ENCODE measurements at regions not wholly inside any gene's neighbourhood (a gene's known extent, or its start where the extent isn't known, plus 50 kb on each side); places are given as distances from the start of the nearest gene placed in this dataset.

DNA sequence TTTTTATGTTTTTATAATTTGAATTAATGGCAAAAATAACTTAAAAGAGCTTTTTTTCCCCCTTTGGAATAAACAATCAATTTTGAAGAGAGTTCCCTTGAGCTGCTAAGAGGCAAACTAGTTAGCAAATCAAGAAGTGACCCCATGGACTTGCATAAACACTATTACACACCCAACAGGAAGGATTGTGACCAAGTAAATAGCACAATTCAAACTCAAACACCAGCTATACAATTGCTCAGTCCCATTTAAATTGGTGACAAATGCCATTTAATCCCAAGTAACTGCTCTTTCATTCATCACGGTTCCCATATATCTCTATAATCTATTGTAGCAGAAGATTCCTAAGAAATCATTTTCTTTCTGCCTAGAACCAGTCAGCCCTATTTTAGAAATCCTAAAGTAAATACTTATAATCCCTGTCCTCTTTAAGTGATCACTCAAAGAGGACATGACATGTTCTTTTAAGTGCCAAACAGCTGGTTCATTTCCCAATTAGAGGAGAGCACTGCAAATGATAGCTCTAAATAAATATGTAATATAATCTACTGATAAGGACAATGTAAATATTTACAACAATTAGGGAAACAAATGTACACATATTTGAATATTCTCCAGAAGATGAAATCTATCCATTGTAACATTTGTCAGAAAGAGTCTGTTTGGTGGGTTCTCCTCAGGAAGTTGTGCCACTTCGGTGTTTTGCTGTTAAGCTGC, 137.8 kb upstream of the ADAMTS9 start:
- Mint-ChIP-seq H3K27ac (ENCODE audit: unreplicated experiment) (no peak overlapping the region), H3K4me1 (ENCODE audit: low read depth, unreplicated experiment) (peaks cover 24% of the 10 kb centered on the region), H3K27me3 (ENCODE audit: insufficient read depth, unreplicated experiment) (no peaks in the 10 kb centered on the region), H3K4me3 (ENCODE audit: unreplicated experiment) (no peak overlapping the region), H3K9me3 (ENCODE audit: unreplicated experiment) (no peaks in the 10 kb centered on the region), H3K36me3 (ENCODE audit: insufficient read depth, unreplicated experiment) (no peaks in the 10 kb centered on the region)
- intact Hi-C loops (cut with micrococcal nuclease; ENCODE audit: unreplicated experiment), result no loop called here
- no TSS peak for BruUV-seq (replicated peaks)
- no peak for DNase-seq
- Histone ChIP-seq H3K4me3 (ENCODE audit: low read depth, low read length) (no peak overlapping the region), H3K9me3 (no peaks in the 10 kb centered on the region), H3K4me1 (peaks cover 24% of the 10 kb centered on the region), H3K36me3 (ENCODE audit: control insufficient read depth, insufficient read depth, low read length) (no peaks in the 10 kb centered on the region), H3K27me3 (replicated peaks; ENCODE audit: control insufficient read depth, insufficient read depth, low read length) (no peaks in the 10 kb centered on the region)
- POLR2A ChIA-PET, result no interaction called here
- TF ChIP-seq, protein P1, sequence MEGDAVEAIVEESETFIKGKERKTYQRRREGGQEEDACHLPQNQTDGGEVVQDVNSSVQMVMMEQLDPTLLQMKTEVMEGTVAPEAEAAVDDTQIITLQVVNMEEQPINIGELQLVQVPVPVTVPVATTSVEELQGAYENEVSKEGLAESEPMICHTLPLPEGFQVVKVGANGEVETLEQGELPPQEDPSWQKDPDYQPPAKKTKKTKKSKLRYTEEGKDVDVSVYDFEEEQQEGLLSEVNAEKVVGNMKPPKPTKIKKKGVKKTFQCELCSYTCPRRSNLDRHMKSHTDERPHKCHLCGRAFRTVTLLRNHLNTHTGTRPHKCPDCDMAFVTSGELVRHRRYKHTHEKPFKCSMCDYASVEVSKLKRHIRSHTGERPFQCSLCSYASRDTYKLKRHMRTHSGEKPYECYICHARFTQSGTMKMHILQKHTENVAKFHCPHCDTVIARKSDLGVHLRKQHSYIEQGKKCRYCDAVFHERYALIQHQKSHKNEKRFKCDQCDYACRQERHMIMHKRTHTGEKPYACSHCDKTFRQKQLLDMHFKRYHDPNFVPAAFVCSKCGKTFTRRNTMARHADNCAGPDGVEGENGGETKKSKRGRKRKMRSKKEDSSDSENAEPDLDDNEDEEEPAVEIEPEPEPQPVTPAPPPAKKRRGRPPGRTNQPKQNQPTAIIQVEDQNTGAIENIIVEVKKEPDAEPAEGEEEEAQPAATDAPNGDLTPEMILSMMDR (IDR thresholded peaks at IDR 0.05; ENCODE audit: insufficient read depth in 1 of 2, low read depth in 1 of 2, low read length in 1 of 2, severe bottlenecking in 1 of 2, unreplicated experiment in 1 of 2), result no peak
- CTCF ChIA-PET, result no interaction called here

DNA sequence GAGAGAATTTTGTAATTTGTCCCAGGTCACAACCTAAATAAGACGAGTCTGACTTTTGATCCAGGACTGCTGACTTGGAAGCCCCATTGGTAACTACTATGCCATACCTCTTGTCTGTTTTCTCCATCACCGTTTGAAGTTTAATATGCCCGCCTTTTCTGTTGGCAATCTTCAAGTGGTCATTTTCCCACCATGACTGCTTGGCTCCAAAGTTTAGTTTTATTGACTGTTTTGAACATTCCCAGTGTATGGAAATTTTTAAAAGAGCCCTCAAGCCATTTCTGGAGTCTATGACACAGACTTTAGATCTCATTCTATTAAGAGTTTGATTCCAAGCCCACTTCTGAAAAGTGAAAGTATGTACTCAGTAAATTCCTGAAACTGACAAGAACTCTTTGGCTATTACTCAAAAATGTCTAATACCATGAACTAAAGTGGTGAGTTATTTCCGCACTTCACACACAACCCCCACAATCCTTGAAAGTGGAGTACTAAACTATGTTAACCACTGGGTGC, 136.7 kb upstream of the ADAMTS9 start:
- H3K27ac Mint-ChIP-seq (ENCODE audit: unreplicated experiment), result no peak overlapping the region
- H3K27me3 Mint-ChIP-seq (ENCODE audit: insufficient read depth, unreplicated experiment), result no peaks in the 10 kb centered on the region
- TF ChIP-seq, protein P1 (IDR thresholded peaks at IDR 0.05; ENCODE audit: insufficient read depth in 1 of 2, low read depth in 1 of 2, low read length in 1 of 2, severe bottlenecking in 1 of 2, unreplicated experiment in 1 of 2), result no peak
- H3K4me1 Mint-ChIP-seq (ENCODE audit: low read depth, unreplicated experiment), result peaks cover 24% of the 10 kb centered on the region
- DNase-seq, result no peak
- H3K36me3 Mint-ChIP-seq (ENCODE audit: insufficient read depth, unreplicated experiment), result no peaks in the 10 kb centered on the region
- H3K4me3 Mint-ChIP-seq (ENCODE audit: unreplicated experiment), result no peak overlapping the region
- POLR2A ChIA-PET, result no interaction called here
- no peaks in the 10 kb centered on the region for H3K36me3 ChIP-seq (ENCODE audit: control insufficient read depth, insufficient read depth, low read length)
- H3K4me3 ChIP-seq (ENCODE audit: low read depth, low read length), result no peak overlapping the region
- no peaks in the 10 kb centered on the region for H3K9me3 ChIP-seq
- intact Hi-C loops (cut with micrococcal nuclease; ENCODE audit: unreplicated experiment), result no loop called here
- H3K9me3 Mint-ChIP-seq (ENCODE audit: unreplicated experiment), result no peaks in the 10 kb centered on the region
- H3K27me3 ChIP-seq (replicated peaks; ENCODE audit: control insufficient read depth, insufficient read depth, low read length), result no peaks in the 10 kb centered on the region
- CTCF ChIA-PET, result no interaction called here
- peaks cover 24% of the 10 kb centered on the region for H3K4me1 ChIP-seq
- BruUV-seq (replicated peaks), result no TSS peak

DNA sequence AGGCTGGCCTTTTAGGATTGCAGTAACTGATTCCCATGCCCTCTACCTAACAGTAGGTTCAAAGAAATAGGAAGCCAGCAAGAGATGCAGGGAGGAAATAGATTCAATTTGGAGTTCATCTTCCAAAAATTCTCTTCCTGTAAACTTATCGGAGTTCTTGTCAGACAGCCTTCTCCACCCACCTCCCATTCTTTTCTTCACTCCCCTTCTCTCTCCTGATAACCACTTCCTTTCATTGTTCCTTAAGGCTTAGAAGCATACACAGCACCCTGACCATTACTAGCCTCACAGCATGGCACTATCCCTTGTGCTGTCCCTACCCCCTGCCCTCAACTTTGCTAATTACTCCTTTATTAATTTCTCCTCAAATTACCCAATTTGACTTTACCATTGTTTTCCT, 130.4 kb upstream of the ADAMTS9 start:
- Mint-ChIP-seq H3K36me3 (ENCODE audit: insufficient read depth, unreplicated experiment) (no peaks in the 10 kb centered on the region), H3K27me3 (ENCODE audit: insufficient read depth, unreplicated experiment) (no peaks in the 10 kb centered on the region), H3K4me1 (ENCODE audit: low read depth, unreplicated experiment) (peaks cover 4% of the 10 kb centered on the region), H3K9me3 (ENCODE audit: unreplicated experiment) (no peaks in the 10 kb centered on the region), H3K4me3 (ENCODE audit: unreplicated experiment) (no peak overlapping the region), H3K27ac (ENCODE audit: unreplicated experiment) (no peak overlapping the region)
- intact Hi-C loops (cut with micrococcal nuclease; ENCODE audit: unreplicated experiment), result loop anchor here (5.0 kb wide), 1 partner anchor 286 kb away; no protein-coding TSS in a partner anchor
- Histone ChIP-seq H3K9me3 (no peaks in the 10 kb centered on the region), H3K27me3 (replicated peaks; ENCODE audit: control insufficient read depth, insufficient read depth, low read length) (no peaks in the 10 kb centered on the region), H3K4me1 (0 out of 2 replicates have a peak, but pooled peaks cover 4% of the 10 kb centered on the region), H3K36me3 (ENCODE audit: control insufficient read depth, insufficient read depth, low read length) (no peaks in the 10 kb centered on the region), H3K4me3 (ENCODE audit: low read depth, low read length) (no peak overlapping the region)
- no peak for DNase-seq
- ChIA-PET CTCF (no interaction called here), POLR2A (no interaction called here)
- no TSS peak for BruUV-seq (replicated peaks)
- TF ChIP-seq, protein P1 (IDR thresholded peaks at IDR 0.05; ENCODE audit: insufficient read depth in 1 of 2, low read depth in 1 of 2, low read length in 1 of 2, severe bottlenecking in 1 of 2, unreplicated experiment in 1 of 2), result no peak

Measured in Caco-2 (cell line).